Body of pancreas (tissue), 4 donors: ENCODE measurements at regions not wholly inside any gene's neighbourhood (a gene's known extent, or its start where the extent isn't known, plus 50 kb on each side); places are given as distances from the start of the nearest gene placed in this dataset.

Experiments used
- CTCF ChIP-seq, 7 experiments: fragments of 450-650 bp in 4 of 7; fragments of 200-600 bp in 3 of 7; sonication (generic) in 3 of 7; IDR thresholded peaks; one replicate each; pipeline ENCODE4 v1.5.1; 2016 to 2019; ENCODE audit warnings: antibody characterized with exemption in 7 of 7
- POLR2A ChIP-seq, 3 donors: fragments of 450-650 bp; IDR thresholded peaks; one replicate each; pipeline ENCODE4 v1.6.1; 2016; ENCODE audit warnings: antibody characterized with exemption in 3 of 3, mild to moderate bottlenecking in 2 of 3

DNA sequence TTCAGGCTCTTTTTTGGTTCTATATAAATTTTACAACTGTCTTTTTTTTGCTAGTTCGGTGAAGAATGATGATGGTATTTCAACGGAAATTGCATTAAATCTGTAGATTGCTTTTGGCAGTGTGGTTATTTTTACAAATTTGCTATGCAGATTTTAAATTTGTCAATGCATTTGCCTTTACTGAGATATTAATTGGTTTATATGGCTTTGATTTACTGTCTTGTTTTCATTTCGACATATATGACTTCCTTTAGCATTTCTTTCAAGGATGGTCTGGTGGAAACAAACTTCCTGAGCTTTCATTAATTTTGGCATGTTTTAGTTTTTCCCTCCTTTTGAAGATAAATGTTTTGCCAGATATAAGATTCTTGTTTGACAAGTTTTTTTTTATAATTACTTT lies 1522.5 kb upstream of the PRMT6 start:
- TF ChIP-seq CTCF (IDR thresholded peaks at IDR 0.05) (no peak), POLR2A (IDR thresholded peaks at IDR 0.05) (no peak)
